Transverse colon (tissue), 4 donors: ENCODE measurements at regions not wholly inside any gene's neighbourhood (a gene's known extent, or its start where the extent isn't known, plus 50 kb on each side); places are given as distances from the start of the nearest gene placed in this dataset.

Experiments
- DNase-seq: peaks from one replicate; pipeline ENCODE4 v3.0.0-alpha.2; 2019
- H3K27ac ChIP-seq, 4 donors: fragments of 200-600 bp; sonication (generic); 2 replicates each; pipeline ENCODE4 v1.5.1; 2016 to 2018; ENCODE audit warnings: inconsistent platforms in 4 of 4
- H3K27me3 ChIP-seq: fragments of 200-600 bp; sonication (generic); 2 replicates; pipeline ENCODE4 v1.5.1; 2017; ENCODE audit warnings: inconsistent platforms
- H3K36me3 ChIP-seq, 4 donors: fragments of 200-600 bp; sonication (generic); 2 replicates each; pipeline ENCODE4 v1.5.1; 2017 to 2019; ENCODE audit warnings: inconsistent platforms in 4 of 4
- H3K4me1 ChIP-seq, 4 donors: fragments of 200-600 bp; sonication (generic); 2 replicates each; pipeline ENCODE4 v1.5.1; 2017 to 2020; ENCODE audit warnings: inconsistent platforms in 4 of 4
- H3K4me3 ChIP-seq, 4 donors: fragments of 200-600 bp; sonication (generic); 1 replicate in 1 of 4; 2 replicates in 3 of 4; pipeline versions ENCODE4 v1.5.1 to v1.6.1; 2017 to 2019; ENCODE audit warnings: inconsistent platforms in 4 of 4
- H3K9me3 ChIP-seq, 2 donors: fragments of 200-600 bp; sonication (generic); 2 replicates each; pipeline ENCODE4 v1.5.1; 2017 to 2019; ENCODE audit warnings: inconsistent platforms in 2 of 2
- CTCF ChIP-seq, 5 experiments: fragments of 200-600 bp in 3 of 5; fragments of 450-650 bp in 2 of 5; sonication (generic) in 3 of 5; IDR thresholded peaks; 1 replicate in 2 of 5; 2 replicates in 3 of 5; pipeline ENCODE4 v1.5.1; 2016 to 2017; ENCODE audit warnings: antibody characterized with exemption in 5 of 5, inconsistent platforms in 3 of 5, mild to moderate bottlenecking in 2 of 5, moderate library complexity in 1 of 5
- EP300 ChIP-seq: sonication (generic); formaldehyde crosslinking; IDR thresholded peaks from one replicate; pipeline ENCODE4 v1.6.1; 2017; ENCODE audit warnings: antibody characterized with exemption, low read depth
- POLR2A ChIP-seq: fragments of 450-650 bp; IDR thresholded peaks from one replicate; pipeline ENCODE4 v1.6.1; 2016; ENCODE audit warnings: antibody characterized with exemption, mild to moderate bottlenecking, moderate library complexity
- POLR2AphosphoS5 ChIP-seq, 3 donors: sonication (generic); formaldehyde crosslinking; IDR thresholded peaks; one replicate each; pipeline ENCODE4 v1.6.1; 2016; ENCODE audit warnings: antibody characterized with exemption in 3 of 3
- WGBS, 2 donors: methylation state at CpG; one replicate each; pipeline ENCODE4 v1.1.5; 2018; ENCODE audit warnings: low coverage in 1 of 2; 5-methylcytosine and 5-hydroxymethylcytosine counted together
- in situ Hi-C, 4 donors: fragments of 200-750 bp; cut with MboI; loops; one replicate each; pipeline versions ENCODE4 v1.15.0 to v1.15.1; 2017; ENCODE audit warnings: low sequenced_read_pairs in 3 of 4, low pct_ligation_motif_present in 1 of 4, low pct_unique_long_range_greater_than_20kb in 1 of 4
- intact Hi-C: fragments of 100-400 bp; cut with DNase I; formaldehyde crosslinking; loops from one replicate; pipeline ENCODE4 v1.15.1; 2023; ENCODE audit warnings: low total_unique reads

- 59 to 64% methylated on average over 1 of the region's 1 CpG for WGBS, 2 donors
- Histone ChIP-seq H3K27me3 (no peaks in the 10 kb centered on the region), H3K9me3 (no peaks in the 10 kb centered on the region), H3K27ac (no peak overlapping the region), H3K4me1 (no peaks in the 10 kb centered on the region), H3K36me3 (no peaks in the 10 kb centered on the region), H3K4me3 (no peak overlapping the region)
- TF ChIP-seq POLR2AphosphoS5 (IDR thresholded peaks at IDR 0.05) (no peak), POLR2A (no peak), EP300 (no peak), CTCF (IDR thresholded peaks at IDR 0.05) (no peak)
- DNase-seq: no peak
- in situ Hi-C loops: no loop called here
- intact Hi-C loops: no loop called here
Measured at GRCh38 chr4:134753390-134753789, 551.8 kb upstream of the PABPC4L start.

GRCh38 chr4:134747108-134747805, 545.7 kb upstream of the PABPC4L start:
- no peak for TF ChIP-seq EP300
- no peak for TF ChIP-seq POLR2A
- no peak for TF ChIP-seq CTCF (IDR thresholded peaks at IDR 0.05)
- no peak for TF ChIP-seq POLR2AphosphoS5 (IDR thresholded peaks at IDR 0.05)
- in situ Hi-C loops (no loop called here), intact Hi-C loops (no loop called here)
- Histone ChIP-seq H3K27me3 (no peaks in the 10 kb centered on the region), H3K9me3 (no peaks in the 10 kb centered on the region), H3K36me3 (no peaks in the 10 kb centered on the region), H3K4me1 (no peaks in the 10 kb centered on the region), H3K4me3 (no peak overlapping the region), H3K27ac (no peak overlapping the region)
- 34% methylated on average over 6 of the region's 6 CpGs; no CpG with 5 or more reads in 1 of the 2 donors for WGBS, 2 donors
- DNase-seq: no peak

- TF ChIP-seq POLR2AphosphoS5 (IDR thresholded peaks at IDR 0.05): no peak
- no peak for TF ChIP-seq EP300
- TF ChIP-seq CTCF (IDR thresholded peaks at IDR 0.05): no peak
- no peak for TF ChIP-seq POLR2A
- DNase-seq: no peak
- H3K4me1 ChIP-seq: no peaks in the 10 kb centered on the region
- intact Hi-C loops (no loop called here), in situ Hi-C loops (no loop called here)
- H3K27me3 ChIP-seq: no peaks in the 10 kb centered on the region
- no peak overlapping the region for H3K27ac ChIP-seq
- no peak overlapping the region for H3K4me3 ChIP-seq
- no peaks in the 10 kb centered on the region for H3K9me3 ChIP-seq
- H3K36me3 ChIP-seq: no peaks in the 10 kb centered on the region
- WGBS, 2 donors: 73 to 75% methylated on average over 1 of the region's 1 CpG
Measured at GRCh38 chr4:134740290-134740689, 538.7 kb upstream of the PABPC4L start.

GRCh38 chr4:134735901-134736300, 534.3 kb upstream of the PABPC4L start:
- TF ChIP-seq EP300: no peak
- no peak for TF ChIP-seq POLR2AphosphoS5 (IDR thresholded peaks at IDR 0.05)
- TF ChIP-seq POLR2A: no peak
- no peak for TF ChIP-seq CTCF (IDR thresholded peaks at IDR 0.05)
- intact Hi-C loops: no loop called here
- in situ Hi-C loops: no loop called here

More at GRCh38 chr4:134735901-134736300, 534.3 kb upstream of the PABPC4L start:
- Histone ChIP-seq H3K4me3 (no peak overlapping the region), H3K9me3 (no peaks in the 10 kb centered on the region), H3K27ac (no peak overlapping the region), H3K27me3 (no peaks in the 10 kb centered on the region), H3K4me1 (no peaks in the 10 kb centered on the region), H3K36me3 (no peaks in the 10 kb centered on the region)
- 64 to 78% methylated on average over 3 of the region's 3 CpGs for WGBS, 2 donors
- DNase-seq: no peak
